BJ (cell line): ENCODE measurements at regions not wholly inside any gene's neighbourhood (a gene's known extent, or its start where the extent isn't known, plus 50 kb on each side); places are given as distances from the start of the nearest gene placed in this dataset.

Experiments
- CTCF ChIA-PET: fragments of 350-600 bp; formaldehyde crosslinking; extraction: SDS; loops from one replicate; lab custom pipeline; 2021; ENCODE audit warnings: antibody characterized with exemption, inconsistent platforms; lab: Yijun Ruan, JAX
- POLR2A ChIA-PET: fragments of 300-600 bp; sonication (Branson Sonifier 250); formaldehyde crosslinking; extraction: SDS; loops from one replicate; lab custom pipeline; 2021; ENCODE audit warnings: antibody characterized with exemption; lab: Charles Lee
- DNase-seq: peaks from one replicate; pipeline ENCODE4 v3.0.0-alpha.2; 2011; ENCODE audit warnings: low read depth
- H3K27me3 ChIP-seq: 2 replicates; pipeline ENCODE4 v1.6.0; 2011; ENCODE audit warnings: low read length; ENCODE audit not compliant: control insufficient read depth, insufficient read depth
- H3K36me3 ChIP-seq: 2 replicates; pipeline ENCODE4 v1.5.1; 2011; ENCODE audit warnings: low read length; ENCODE audit not compliant: control insufficient read depth, insufficient read depth
- H3K4me3 ChIP-seq: 2 replicates; pipeline ENCODE4 v1.5.1; 2011; ENCODE audit warnings: low read depth, mild to moderate bottlenecking, control low read depth, low read length
- CTCF ChIP-seq: IDR thresholded peaks from 2 replicates; pipeline ENCODE4 v1.5.1; 2011; ENCODE audit warnings: low read depth, mild to moderate bottlenecking, control low read depth, inconsistent platforms, low read length, moderate library complexity; ENCODE audit not compliant: insufficient read depth

DNA sequence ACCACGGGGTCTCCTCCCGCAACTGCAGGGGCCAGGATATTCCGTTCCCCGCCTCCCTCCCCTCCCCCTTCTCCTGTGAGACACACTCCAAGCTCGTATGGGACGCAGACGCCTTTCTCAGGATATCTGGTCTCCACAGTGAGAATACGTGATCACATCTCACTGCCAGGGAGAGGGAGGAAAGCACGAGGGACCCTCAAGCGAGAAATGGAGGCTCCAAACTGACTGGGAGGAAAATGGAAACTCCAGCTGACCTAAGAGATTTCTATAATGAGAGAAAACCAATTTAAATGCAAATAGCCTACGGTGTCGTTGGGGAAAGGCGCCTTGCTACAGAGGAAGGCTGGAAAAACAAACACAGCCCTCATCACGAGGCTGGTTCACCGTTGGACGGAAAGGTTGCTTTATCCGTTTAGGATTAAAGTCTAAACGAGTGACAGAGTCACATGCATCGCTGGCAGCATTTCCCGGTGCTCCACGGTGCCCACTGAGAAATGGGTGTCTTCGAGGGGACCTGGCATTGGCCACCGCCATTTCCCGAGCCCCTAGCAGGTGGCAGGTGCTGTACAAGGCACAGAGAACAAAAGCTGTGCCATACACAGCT is 116.9 kb upstream of the CPEB4 start:
- Histone ChIP-seq H3K36me3 (no peaks in the 10 kb centered on the region), H3K4me3 (no peak overlapping the region), H3K27me3 (no peaks in the 10 kb centered on the region)
- CTCF ChIA-PET = interaction anchor here (0.6 to 1.7 kb wide), 4 partner anchors 9 to 147 kb away, joined by 3 read pairs; no protein-coding TSS in a partner anchor
- TF ChIP-seq CTCF = no peak
- no peak for DNase-seq
- POLR2A ChIA-PET = no interaction called here

DNA sequence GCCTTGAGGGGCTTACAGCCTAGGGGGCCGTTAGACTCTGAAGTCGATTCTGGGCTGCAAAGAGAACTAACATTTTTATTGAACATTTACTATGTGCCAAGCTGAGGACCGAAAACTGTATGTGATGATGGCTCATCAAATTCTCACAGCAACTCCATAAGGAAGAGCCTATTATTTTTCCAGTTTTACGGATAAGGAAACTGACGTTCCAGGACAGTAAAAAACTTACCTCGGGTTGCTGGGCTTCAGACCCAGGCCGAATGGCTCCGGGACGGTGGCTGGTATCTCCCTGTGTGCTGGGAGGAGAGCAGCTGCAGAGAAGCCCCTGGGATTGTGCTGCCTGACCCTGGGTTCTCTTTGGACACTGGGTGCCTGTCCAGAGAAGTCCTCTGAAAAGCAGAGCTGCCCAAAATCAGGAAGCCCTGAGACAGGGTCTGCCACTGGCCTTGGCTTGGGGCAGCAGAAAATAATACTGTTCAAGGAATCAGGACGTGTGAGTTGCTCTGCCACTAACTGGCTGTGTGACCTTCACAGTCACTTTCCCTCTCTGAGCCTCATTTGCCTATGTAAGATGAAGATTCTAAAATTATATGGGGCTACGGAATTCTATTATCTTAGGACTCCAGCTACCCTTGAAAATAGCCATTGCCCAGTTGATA is 116.3 kb upstream of the CPEB4 start:
- DNase-seq = no peak
- Histone ChIP-seq H3K36me3 (no peaks in the 10 kb centered on the region), H3K4me3 (no peak overlapping the region), H3K27me3 (no peaks in the 10 kb centered on the region)
- POLR2A ChIA-PET = no interaction called here
- TF ChIP-seq CTCF = no peak
- CTCF ChIA-PET = interaction anchor here (0.6 to 1.7 kb wide), 5 partner anchors 9 to 147 kb away, joined by 3 read pairs; no protein-coding TSS in a partner anchor

DNA sequence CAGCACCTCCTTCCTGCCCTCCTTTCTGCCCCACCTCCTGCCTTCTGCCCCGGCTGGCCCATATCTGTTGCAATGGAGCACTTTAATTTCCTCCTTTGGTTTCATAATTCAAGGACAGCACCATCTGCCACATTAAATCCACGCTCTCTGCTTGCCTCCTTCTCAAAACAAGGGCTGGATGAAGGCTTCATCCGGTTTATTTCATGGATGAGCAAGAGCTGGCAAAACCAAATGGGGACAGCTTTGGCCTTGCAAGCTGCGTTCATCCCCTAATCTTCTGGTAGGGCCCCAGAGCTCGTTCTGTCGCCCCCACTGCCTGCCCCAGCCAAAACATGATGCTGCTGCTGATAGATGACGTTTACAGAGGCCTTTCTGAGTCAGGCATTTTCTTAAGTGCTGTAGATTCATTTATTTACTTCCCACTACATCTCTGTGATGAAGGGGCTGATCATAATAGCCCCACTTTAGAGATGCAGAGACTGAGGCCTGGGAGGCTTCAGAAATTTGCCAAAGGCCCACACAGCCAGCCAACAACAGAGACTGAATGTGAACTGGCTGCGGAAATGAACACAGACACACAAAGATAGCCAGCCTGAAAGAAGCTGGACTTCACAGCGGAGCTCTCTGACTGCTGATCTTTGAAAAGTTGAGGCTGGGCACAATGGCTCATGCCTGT is 115.6 kb upstream of the CPEB4 start:
- H3K36me3 ChIP-seq = no peaks in the 10 kb centered on the region
- TF ChIP-seq CTCF = no peak
- ChIA-PET POLR2A (no interaction called here), CTCF (interaction anchor here (1.0 to 1.4 kb wide), 2 partner anchors 8 to 118 kb away, joined by 3 read pairs; no protein-coding TSS in a partner anchor)
- H3K4me3 ChIP-seq = no peak overlapping the region
- H3K27me3 ChIP-seq = no peaks in the 10 kb centered on the region
- DNase-seq = no peak

DNA sequence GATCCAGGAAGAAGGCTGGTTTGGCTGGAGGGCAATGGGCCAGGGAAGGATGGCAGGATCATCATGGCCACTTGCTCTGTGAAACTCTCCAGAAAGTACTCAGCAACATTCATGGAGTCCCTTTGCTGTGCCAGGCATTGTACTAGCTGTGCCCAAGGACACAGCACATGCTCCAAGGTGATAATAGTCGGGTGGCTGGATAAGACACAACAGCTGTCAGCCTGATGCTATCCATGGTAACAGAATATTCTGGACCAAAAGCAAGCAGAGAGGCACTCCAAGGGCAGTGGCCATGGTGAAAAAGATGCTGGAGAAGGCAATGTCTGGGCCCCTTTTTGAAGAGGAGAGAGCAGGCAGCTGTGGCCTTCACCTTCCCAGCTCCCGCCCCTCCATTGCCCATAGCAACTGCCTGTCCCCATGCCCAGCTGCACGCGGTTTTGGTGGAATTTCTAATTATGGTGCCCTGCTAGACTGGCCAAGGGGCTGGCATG is 113.8 kb upstream of the CPEB4 start:
- Histone ChIP-seq H3K4me3 (no peak overlapping the region), H3K36me3 (no peaks in the 10 kb centered on the region), H3K27me3 (no peaks in the 10 kb centered on the region)
- ChIA-PET POLR2A (no interaction called here), CTCF (interaction anchor here (1.1 kb wide), 1 partner anchor 454 kb away, joined by 3 read pairs; no protein-coding TSS in a partner anchor)
- TF ChIP-seq CTCF = no peak
- no peak for DNase-seq
